Astrocyte (in vitro differentiated cells and primary cell): ENCODE measurements at regions not wholly inside any gene's neighbourhood (a gene's known extent, or its start where the extent isn't known, plus 50 kb on each side); places are given as distances from the start of the nearest gene placed in this dataset.

Experiments
- DNase-seq: peaks from one replicate; pipeline ENCODE4 v3.0.0-alpha.2; 2010; ENCODE audit warnings: low read depth
- FAIRE-seq: peaks from 2 replicates; lab custom pipeline; 2011; peaks lifted over from hg19 to GRCh38; lab: Jason Lieb, UNC
- H2AFZ ChIP-seq: 2 replicates; pipeline ENCODE4 v1.6.0; 2012; ENCODE audit warnings: low read depth, low read length, inconsistent platforms
- H3K27ac ChIP-seq: 2 replicates; pipeline ENCODE4 v1.5.1; 2011; ENCODE audit warnings: low read depth, low read length, inconsistent platforms
- H3K27me3 ChIP-seq: 2 replicates; pipeline ENCODE4 v1.6.0; 2011; ENCODE audit warnings: low read length, inconsistent platforms; ENCODE audit not compliant: insufficient read depth
- H3K36me3 ChIP-seq: 2 replicates; pipeline ENCODE4 v1.5.1; 2011; ENCODE audit warnings: low read length, inconsistent platforms; ENCODE audit not compliant: insufficient read depth
- H3K4me1 ChIP-seq: 2 replicates; pipeline ENCODE4 v1.5.1; 2011; ENCODE audit warnings: low read length, inconsistent platforms; ENCODE audit not compliant: insufficient read depth
- H3K4me2 ChIP-seq: 2 replicates; pipeline ENCODE4 v1.6.0; 2012; ENCODE audit warnings: low read length, inconsistent platforms
- H3K4me3 ChIP-seq: 2 replicates; pipeline ENCODE4 v1.5.1; 2011; ENCODE audit warnings: low read depth, mild to moderate bottlenecking, low read length, inconsistent platforms; ENCODE audit not compliant: insufficient read depth
- H3K79me2 ChIP-seq: 2 replicates; pipeline ENCODE4 v1.6.0; 2012; ENCODE audit warnings: mild to moderate bottlenecking, low read length, inconsistent platforms; ENCODE audit not compliant: insufficient read depth
- H3K9ac ChIP-seq: 2 replicates; pipeline ENCODE4 v1.6.0; 2012; ENCODE audit warnings: mild to moderate bottlenecking, low read length, inconsistent platforms
- H3K9me3 ChIP-seq: 2 replicates; pipeline ENCODE4 v1.5.1; 2012; ENCODE audit warnings: low read depth, mild to moderate bottlenecking, low read length, inconsistent platforms; ENCODE audit not compliant: insufficient read depth
- H4K20me1 ChIP-seq: 2 replicates; pipeline ENCODE4 v1.6.0; 2012; ENCODE audit warnings: low read length, inconsistent platforms; ENCODE audit not compliant: insufficient read depth
- H3K27ac Mint-ChIP-seq: one replicate; pipeline ENCODE4 v1.8.0; 2021; ENCODE audit warnings: mild to moderate bottlenecking, mixed read lengths; ENCODE audit not compliant: unreplicated experiment
- H3K27me3 Mint-ChIP-seq: one replicate; pipeline ENCODE4 v1.8.0; 2021; ENCODE audit warnings: low read depth, mixed read lengths; ENCODE audit not compliant: unreplicated experiment
- H3K36me3 Mint-ChIP-seq: one replicate; pipeline ENCODE4 v1.8.0; 2021; ENCODE audit warnings: low read depth, mixed read lengths; ENCODE audit not compliant: unreplicated experiment
- H3K4me1 Mint-ChIP-seq: one replicate; pipeline ENCODE4 v1.8.0; 2021; ENCODE audit warnings: low read depth, mixed read lengths; ENCODE audit not compliant: unreplicated experiment
- H3K4me3 Mint-ChIP-seq: one replicate; pipeline ENCODE4 v1.8.0; 2021; ENCODE audit warnings: mild to moderate bottlenecking, moderate library complexity, mixed read lengths; ENCODE audit not compliant: unreplicated experiment
- H3K9me3 Mint-ChIP-seq: one replicate; pipeline ENCODE4 v1.8.0; 2021; ENCODE audit warnings: mild to moderate bottlenecking, mixed read lengths; ENCODE audit not compliant: unreplicated experiment
- EZH2 ChIP-seq: IDR thresholded peaks from 2 replicates; pipeline ENCODE4 v1.6.1; 2012; ENCODE audit warnings: mild to moderate bottlenecking, low read length, inconsistent platforms; ENCODE audit not compliant: insufficient read depth
- TF ChIP-seq, protein P1 (sequence below): IDR thresholded peaks from 2 replicates; pipeline ENCODE4 v1.5.1; 2011; ENCODE audit warnings: low read depth, mild to moderate bottlenecking, inconsistent platforms, low read length, moderate library complexity; ENCODE audit not compliant: insufficient read depth

DNA sequence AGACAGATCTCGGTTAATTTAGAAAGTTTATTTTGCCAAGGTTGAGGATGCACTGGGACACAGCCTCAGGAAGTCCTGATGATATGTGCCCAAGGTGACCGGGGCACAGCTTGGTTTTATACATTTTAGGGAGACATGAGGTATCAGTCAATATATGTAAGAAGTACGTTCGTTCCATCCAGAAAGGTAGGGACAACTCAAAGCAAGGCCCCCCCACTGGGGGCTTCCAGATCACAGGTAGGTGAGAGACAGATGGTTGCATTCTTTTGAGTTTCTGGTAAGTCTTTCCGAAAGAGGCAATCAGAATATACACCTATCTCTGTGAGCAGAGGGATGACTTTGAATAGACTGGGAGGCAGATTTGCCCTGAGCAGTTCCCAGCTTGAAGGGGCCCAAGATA, 60.4 kb upstream of the VTCN1 start:
- Histone ChIP-seq H3K4me3 (no peak overlapping the region), H3K4me1 (no peaks in the 10 kb centered on the region), H3K9ac (no peak overlapping the region), H4K20me1 (no peaks in the 10 kb centered on the region), H3K27me3 (no peaks in the 10 kb centered on the region), H3K79me2 (no peaks in the 10 kb centered on the region), H3K36me3 (no peaks in the 10 kb centered on the region), H3K4me2 (no peak overlapping the region), H2AFZ (no peak overlapping the region), H3K27ac (no peak overlapping the region), H3K9me3 (no peaks in the 10 kb centered on the region)
- Mint-ChIP-seq H3K4me1 (peaks cover 7% of the 10 kb centered on the region), H3K9me3 (peaks cover 2% of the 10 kb centered on the region), H3K27me3 (no peaks in the 10 kb centered on the region), H3K4me3 (no peak overlapping the region), H3K27ac (no peak overlapping the region), H3K36me3 (no peaks in the 10 kb centered on the region)
- FAIRE-seq, result no peak
- TF ChIP-seq, protein P1, sequence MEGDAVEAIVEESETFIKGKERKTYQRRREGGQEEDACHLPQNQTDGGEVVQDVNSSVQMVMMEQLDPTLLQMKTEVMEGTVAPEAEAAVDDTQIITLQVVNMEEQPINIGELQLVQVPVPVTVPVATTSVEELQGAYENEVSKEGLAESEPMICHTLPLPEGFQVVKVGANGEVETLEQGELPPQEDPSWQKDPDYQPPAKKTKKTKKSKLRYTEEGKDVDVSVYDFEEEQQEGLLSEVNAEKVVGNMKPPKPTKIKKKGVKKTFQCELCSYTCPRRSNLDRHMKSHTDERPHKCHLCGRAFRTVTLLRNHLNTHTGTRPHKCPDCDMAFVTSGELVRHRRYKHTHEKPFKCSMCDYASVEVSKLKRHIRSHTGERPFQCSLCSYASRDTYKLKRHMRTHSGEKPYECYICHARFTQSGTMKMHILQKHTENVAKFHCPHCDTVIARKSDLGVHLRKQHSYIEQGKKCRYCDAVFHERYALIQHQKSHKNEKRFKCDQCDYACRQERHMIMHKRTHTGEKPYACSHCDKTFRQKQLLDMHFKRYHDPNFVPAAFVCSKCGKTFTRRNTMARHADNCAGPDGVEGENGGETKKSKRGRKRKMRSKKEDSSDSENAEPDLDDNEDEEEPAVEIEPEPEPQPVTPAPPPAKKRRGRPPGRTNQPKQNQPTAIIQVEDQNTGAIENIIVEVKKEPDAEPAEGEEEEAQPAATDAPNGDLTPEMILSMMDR, result no peak
- no peak for TF ChIP-seq EZH2
- DNase-seq, result no peak

GRCh38 chr1:117270679-117271078, 60.0 kb upstream of the VTCN1 start:
- H3K9me3 Mint-ChIP-seq, result peaks cover 2% of the 10 kb centered on the region
- H3K27me3 Mint-ChIP-seq, result no peaks in the 10 kb centered on the region
- H3K27ac Mint-ChIP-seq, result no peak overlapping the region

More at GRCh38 chr1:117270679-117271078, 60.0 kb upstream of the VTCN1 start:
- H4K20me1 ChIP-seq, result no peaks in the 10 kb centered on the region
- peaks cover 7% of the 10 kb centered on the region for H3K4me1 Mint-ChIP-seq
- no peaks in the 10 kb centered on the region for H3K4me1 ChIP-seq
- TF ChIP-seq, protein P1, result no peak
- TF ChIP-seq EZH2, result no peak
- no peaks in the 10 kb centered on the region for H3K36me3 Mint-ChIP-seq
- H2AFZ ChIP-seq, result no peak overlapping the region
- no peak for FAIRE-seq
- H3K27ac ChIP-seq, result no peak overlapping the region
- H3K4me3 ChIP-seq, result no peak overlapping the region
- H3K9me3 ChIP-seq, result no peaks in the 10 kb centered on the region
- H3K4me3 Mint-ChIP-seq, result no peak overlapping the region
- no peaks in the 10 kb centered on the region for H3K79me2 ChIP-seq
- no peaks in the 10 kb centered on the region for H3K36me3 ChIP-seq
- H3K4me2 ChIP-seq, result no peak overlapping the region
- H3K27me3 ChIP-seq, result no peaks in the 10 kb centered on the region
- no peak for DNase-seq
- H3K9ac ChIP-seq, result no peak overlapping the region
